ENCODE measurements at regions not wholly inside any gene's neighbourhood (a gene's known extent, or its start where the extent isn't known, plus 50 kb on each side); places are given as distances from the start of the nearest gene placed in this dataset.
"Not testable (repeated sequence)": the region's sequence is repeated elsewhere in the genome, so short reads cannot be mapped to it uniquely, and the experiment has no call there.

- DNase-seq (ENCODE audit: low spot score), result no peak
Observed at GRCh38 chr4:114287079-114287696, 307.7 kb upstream of the ARSJ start.

GRCh38 chr4:114296126-114296525 is 302.5 kb upstream of the UGT8 start:
- no peak for DNase-seq (ENCODE audit: low spot score)

GRCh38 chr4:114302472-114302871 is 296.1 kb upstream of the UGT8 start:
- DNase-seq (ENCODE audit: low spot score), result no peak

GRCh38 chr4:114304046-114304445 is 294.6 kb upstream of the UGT8 start:
- DNase-seq (ENCODE audit: low spot score), result no peak

GRCh38 chr4:114304567-114304966 is 294.0 kb upstream of the UGT8 start:
- no peak for DNase-seq (ENCODE audit: low spot score)

- DNase-seq (ENCODE audit: low spot score), result no peak
Observed at GRCh38 chr4:114306946-114307345, 291.7 kb upstream of the UGT8 start.

- DNase-seq (ENCODE audit: low spot score), result no peak
Observed at GRCh38 chr4:114310296-114310925, 288.2 kb upstream of the UGT8 start.

GRCh38 chr4:114311787-114312186 is 286.8 kb upstream of the UGT8 start:
- DNase-seq (ENCODE audit: low spot score), result no peak

- no peak for DNase-seq (ENCODE audit: low spot score)
Observed at GRCh38 chr4:114312338-114312737, 286.3 kb upstream of the UGT8 start.

GRCh38 chr4:114316789-114317188 is 281.8 kb upstream of the UGT8 start:
- no peak for DNase-seq (ENCODE audit: low spot score)

GRCh38 chr4:114317564-114317963 is 281.0 kb upstream of the UGT8 start:
- DNase-seq (ENCODE audit: low spot score), result no peak

GRCh38 chr4:114318309-114318708 is 280.3 kb upstream of the UGT8 start:
- DNase-seq (ENCODE audit: low spot score), result no peak

GRCh38 chr4:114320126-114320525 is 278.5 kb upstream of the UGT8 start:
- no peak for DNase-seq (ENCODE audit: low spot score)

- no peak for DNase-seq (ENCODE audit: low spot score)
Observed at GRCh38 chr4:114321366-114321765, 277.2 kb upstream of the UGT8 start.

- DNase-seq (ENCODE audit: low spot score), result no peak
Observed at GRCh38 chr4:114323841-114324240, 274.8 kb upstream of the UGT8 start.

GRCh38 chr4:114326358-114326757 is 272.2 kb upstream of the UGT8 start:
- no peak for DNase-seq (ENCODE audit: low spot score)

GRCh38 chr4:114332119-114332518 is 266.5 kb upstream of the UGT8 start:
- DNase-seq (ENCODE audit: low spot score), result no peak

- not testable (repeated sequence) for DNase-seq (ENCODE audit: low spot score)
Observed at GRCh38 chr4:114334363-114334762, 264.2 kb upstream of the UGT8 start.

- no peak for DNase-seq (ENCODE audit: low spot score)
Observed at GRCh38 chr4:114334884-114335330, 263.7 kb upstream of the UGT8 start.

GRCh38 chr4:114335339-114335738 is 263.3 kb upstream of the UGT8 start:
- no peak for DNase-seq (ENCODE audit: low spot score)

- DNase-seq (ENCODE audit: low spot score), result no peak
Observed at GRCh38 chr4:114343015-114343414, 255.6 kb upstream of the UGT8 start.

- no peak for DNase-seq (ENCODE audit: low spot score)
Observed at GRCh38 chr4:114349543-114350175, 248.9 kb upstream of the UGT8 start.

- DNase-seq (ENCODE audit: low spot score), result no peak
Observed at GRCh38 chr4:114358901-114359300, 239.7 kb upstream of the UGT8 start.
